GM19397 (cell line): ENCODE measurements at regions not wholly inside any gene's neighbourhood (a gene's known extent, or its start where the extent isn't known, plus 50 kb on each side); places are given as distances from the start of the nearest gene placed in this dataset.
A peak's percentile ranks its signal among the peaks of the same experiment; 100 is the strongest.

Experiments used
- ATAC-seq: cut with Tn5 transposase; IDR thresholded peaks from one replicate; pipeline ENCODE4 v1.9.1; 2021; ENCODE audit warnings: mild to moderate bottlenecking, moderate library complexity; ENCODE audit not compliant: unreplicated experiment

GRCh38 chr13:33615436-33615835, 202.5 kb upstream of the RFC3 start:
- ATAC-seq: no peak

GRCh38 chr13:33616130-33616529, 201.8 kb upstream of the RFC3 start:
- no peak for ATAC-seq

GRCh38 chr13:33617055-33617454, 200.9 kb upstream of the RFC3 start:
- ATAC-seq: no peak

- no peak for ATAC-seq
These were observed 193.7 kb upstream of the RFC3 start for GRCh38 chr13:33624253-33624652.

GRCh38 chr13:33624740-33625139, 193.2 kb upstream of the RFC3 start:
- no peak for ATAC-seq

DNA sequence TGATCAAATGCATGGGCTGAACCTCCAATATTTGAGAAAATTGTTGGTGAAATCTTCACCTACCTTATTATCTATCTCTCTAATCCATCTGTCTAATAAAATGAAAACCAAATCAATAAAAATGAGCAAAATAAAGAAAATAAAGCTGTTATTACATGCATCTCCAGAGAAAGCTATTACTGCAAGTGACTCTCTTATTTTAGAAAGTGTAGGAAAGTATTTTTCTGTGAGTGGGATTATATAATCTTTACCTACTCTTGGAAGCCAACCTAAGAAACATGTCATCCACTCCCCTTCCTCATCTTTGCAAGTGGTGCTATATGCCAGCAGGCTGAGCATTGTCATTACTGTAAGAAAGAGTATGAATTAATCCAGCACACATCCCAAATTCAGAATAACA, 191.5 kb upstream of the RFC3 start:
- ATAC-seq: no peak

GRCh38 chr13:33628662-33629061, 189.3 kb upstream of the RFC3 start:
- ATAC-seq: no peak

DNA sequence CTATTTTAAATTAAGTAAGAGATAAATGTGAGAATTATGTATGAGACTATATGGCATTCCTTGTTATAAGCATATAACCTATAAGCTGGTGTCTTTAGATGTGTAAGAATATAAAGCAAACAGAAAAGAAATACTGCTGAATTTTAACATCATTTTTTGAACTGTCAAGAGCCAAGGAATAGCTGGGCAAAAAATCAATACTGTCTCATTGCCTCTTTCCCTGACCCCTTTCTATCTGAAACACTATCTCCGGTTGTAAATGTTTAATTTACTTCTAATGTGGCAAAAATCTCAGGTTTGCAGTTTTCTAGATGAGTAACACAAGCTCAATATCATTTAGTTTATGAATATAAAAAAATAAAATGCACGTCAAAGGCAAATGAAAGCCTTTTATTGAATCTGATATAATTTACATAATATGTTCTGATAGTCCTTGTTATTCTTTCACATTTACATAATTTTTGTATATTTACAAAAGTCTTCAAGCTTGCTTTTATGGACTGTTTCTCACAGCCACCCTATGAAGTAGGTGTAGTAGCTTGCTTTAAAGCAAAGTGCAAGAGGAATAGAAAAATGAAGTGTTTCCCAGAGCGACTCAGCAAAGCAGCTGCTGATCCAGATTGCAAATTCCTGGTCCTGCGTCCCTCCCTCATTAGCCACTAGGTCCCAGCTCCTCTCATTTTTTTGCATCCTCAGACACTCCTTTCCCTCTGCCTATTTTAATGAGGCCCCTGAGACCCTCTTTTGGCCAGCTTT, 188.2 kb upstream of the RFC3 start:
- no peak for ATAC-seq

GRCh38 chr13:33633701-33634545, 184.0 kb upstream of the RFC3 start:
- no peak for ATAC-seq

GRCh38 chr13:33634546-33634982, 183.4 kb upstream of the RFC3 start:
- ATAC-seq: no peak

GRCh38 chr13:33636243-33636642, 181.7 kb upstream of the RFC3 start:
- no peak for ATAC-seq

- ATAC-seq: no peak
These were observed 180.8 kb upstream of the RFC3 start for GRCh38 chr13:33636955-33637670.

- no peak for ATAC-seq
These were observed 179.8 kb upstream of the RFC3 start for GRCh38 chr13:33637978-33638743.

DNA sequence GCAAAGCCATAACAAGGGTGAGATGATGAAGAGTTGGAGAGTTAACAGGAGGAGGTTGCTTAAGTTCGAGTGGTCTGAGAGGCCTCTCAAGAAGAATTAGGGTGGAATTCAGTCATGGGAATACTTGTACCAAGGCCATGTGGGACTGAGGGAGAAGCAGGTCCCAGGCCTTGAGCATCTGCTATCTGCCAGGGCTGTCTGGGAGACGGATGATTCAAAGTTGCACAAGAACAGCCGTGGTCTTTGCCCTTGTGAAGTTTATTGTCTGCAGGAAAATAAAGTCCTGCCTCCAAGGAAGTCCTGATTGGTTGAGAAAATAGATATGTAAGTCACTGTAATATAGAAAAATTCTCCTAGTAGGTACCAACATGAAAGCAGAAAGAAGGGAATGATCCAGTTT, 178.8 kb upstream of the RFC3 start:
- ATAC-seq: no peak

DNA sequence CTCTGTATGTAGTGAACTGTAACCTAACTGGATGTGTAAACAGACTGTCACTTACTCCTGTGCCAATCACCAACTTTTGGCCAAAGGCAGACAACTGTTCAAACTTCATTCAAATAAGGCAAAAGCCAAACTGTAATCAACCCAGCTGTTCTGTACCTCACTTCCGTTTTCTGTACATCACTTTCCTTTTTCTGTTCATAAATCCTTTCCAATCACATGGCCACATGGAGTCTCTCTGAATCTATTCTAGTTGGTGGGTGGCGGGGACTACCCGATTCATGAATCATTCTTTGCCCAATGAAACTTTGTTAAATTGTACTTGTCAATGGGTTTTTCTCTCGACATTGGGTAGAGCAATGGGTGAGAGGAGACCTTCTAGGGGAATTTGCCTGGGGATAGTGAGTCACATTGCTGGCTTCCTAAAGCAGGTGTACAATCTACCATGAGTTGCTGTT, 178.3 kb upstream of the RFC3 start:
- ATAC-seq: peak; percentile 65

- no peak for ATAC-seq
These were observed 177.1 kb upstream of the RFC3 start for GRCh38 chr13:33640832-33641231.

DNA sequence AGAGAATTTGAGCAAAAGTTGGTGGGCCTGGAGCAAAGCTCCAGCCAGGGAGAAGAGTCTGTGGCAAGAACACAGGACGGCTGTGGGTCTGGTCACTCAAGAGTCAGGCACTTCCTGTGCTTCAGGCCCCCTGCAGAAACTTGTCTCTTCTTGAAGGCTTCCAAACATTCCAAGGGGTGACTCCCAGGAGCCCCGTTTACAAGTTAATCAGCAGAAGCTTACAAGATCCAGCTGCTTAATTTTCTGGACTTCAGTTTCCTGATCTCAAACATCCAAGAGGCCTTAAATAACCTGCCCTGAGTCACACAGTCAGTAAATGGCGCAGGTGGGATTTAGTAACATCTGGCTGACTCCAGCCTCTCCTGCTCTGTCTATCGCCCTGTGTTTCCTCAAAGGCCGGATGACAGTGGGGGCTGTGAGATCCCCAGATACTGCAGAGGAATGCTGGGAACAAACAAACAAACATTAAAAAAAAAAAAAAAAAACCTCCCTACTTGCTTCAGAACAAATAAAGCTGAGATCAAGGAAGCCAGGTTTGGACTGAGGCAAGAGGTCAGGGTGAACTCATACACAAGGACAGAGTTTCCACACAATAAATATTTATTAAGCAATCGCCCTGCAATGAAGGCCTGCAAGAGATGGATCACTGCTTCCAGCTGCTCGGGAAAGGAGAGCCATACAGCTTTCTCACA, 175.4 kb upstream of the RFC3 start:
- no peak for ATAC-seq

GRCh38 chr13:33644581-33645543, 173.1 kb upstream of the RFC3 start:
- ATAC-seq: no peak
